Stimulated activated memory B cell treated with anti-CD40 and anti-IgM and Interleukin-4, amounts not matched to agents 10 μg/mL and 1 μg/mL and 100 μg/mL, for 72 hours (primary cell): ENCODE measurements at regions not wholly inside any gene's neighbourhood (a gene's known extent, or its start where the extent isn't known, plus 50 kb on each side); places are given as distances from the start of the nearest gene placed in this dataset.
A peak's percentile ranks its signal among the peaks of the same experiment; 100 is the strongest.

Source experiments
- ATAC-seq: fragments of 150-1000 bp; cut with Tn5 transposase; 2 replicates; pipeline ENCODE4 v1.10.0; 2021
- H3K27ac Mint-ChIP-seq: one replicate; pipeline ENCODE4 v1.8.0; 2022; ENCODE audit warnings: mild to moderate bottlenecking, mixed read lengths
- H3K27me3 Mint-ChIP-seq: one replicate; pipeline ENCODE4 v1.8.0; 2022; ENCODE audit warnings: mixed read lengths
- H3K36me3 Mint-ChIP-seq: one replicate; pipeline ENCODE4 v1.8.0; 2022; ENCODE audit warnings: mixed read lengths
- H3K4me1 Mint-ChIP-seq: one replicate; pipeline ENCODE4 v1.8.0; 2022; ENCODE audit warnings: mixed read lengths
- H3K4me3 Mint-ChIP-seq: one replicate; pipeline ENCODE4 v1.8.0; 2022; ENCODE audit warnings: mild to moderate bottlenecking, moderate library complexity, mixed read lengths
- H3K9me3 Mint-ChIP-seq: one replicate; pipeline ENCODE4 v1.8.0; 2022; ENCODE audit warnings: mixed read lengths

- no peaks in the 10 kb centered on the region for H3K9me3 Mint-ChIP-seq
- H3K4me1 Mint-ChIP-seq, result no peaks in the 10 kb centered on the region
- no peak for ATAC-seq
- H3K36me3 Mint-ChIP-seq, result no peaks in the 10 kb centered on the region
- H3K4me3 Mint-ChIP-seq, result no peak overlapping the region
- peaks cover 21% of the 10 kb centered on the region for H3K27me3 Mint-ChIP-seq
- no peak overlapping the region for H3K27ac Mint-ChIP-seq
Observed at GRCh38 chr2:15809404-15809803, 130.9 kb upstream of the MYCN start.

GRCh38 chr2:15810477-15811150 lies 129.7 kb upstream of the MYCN start:
- Mint-ChIP-seq H3K27me3 (peaks cover 21% of the 10 kb centered on the region), H3K4me1 (no peaks in the 10 kb centered on the region), H3K36me3 (no peaks in the 10 kb centered on the region), H3K4me3 (no peak overlapping the region), H3K27ac (no peak overlapping the region), H3K9me3 (no peaks in the 10 kb centered on the region)
- no peak for ATAC-seq

GRCh38 chr2:15811367-15811766 lies 129.0 kb upstream of the MYCN start:
- Mint-ChIP-seq H3K36me3 (no peaks in the 10 kb centered on the region), H3K27me3 (peaks cover 21% of the 10 kb centered on the region)

GRCh38 chr2:15812187-15812780 lies 128.1 kb upstream of the MYCN start:
- Mint-ChIP-seq H3K36me3 (no peaks in the 10 kb centered on the region), H3K27me3 (peaks cover 27% of the 10 kb centered on the region), H3K27ac (no peak overlapping the region), H3K9me3 (no peaks in the 10 kb centered on the region), H3K4me1 (no peaks in the 10 kb centered on the region), H3K4me3 (no peak overlapping the region)
- no peak for ATAC-seq

More at GRCh38 chr2:15811367-15811766, 129.0 kb upstream of the MYCN start:
- H3K4me3 Mint-ChIP-seq, result no peak overlapping the region
- H3K27ac Mint-ChIP-seq, result no peak overlapping the region
- H3K9me3 Mint-ChIP-seq, result no peaks in the 10 kb centered on the region
- ATAC-seq, result no peak
- no peaks in the 10 kb centered on the region for H3K4me1 Mint-ChIP-seq

GRCh38 chr2:15813481-15814266 lies 126.7 kb upstream of the MYCN start:
- no peaks in the 10 kb centered on the region for H3K4me1 Mint-ChIP-seq
- H3K27me3 Mint-ChIP-seq, result peaks cover 32% of the 10 kb centered on the region
- H3K9me3 Mint-ChIP-seq, result no peaks in the 10 kb centered on the region
- no peak overlapping the region for H3K27ac Mint-ChIP-seq
- ATAC-seq, result no peak
- H3K4me3 Mint-ChIP-seq, result no peak overlapping the region
- H3K36me3 Mint-ChIP-seq, result no peaks in the 10 kb centered on the region

GRCh38 chr2:15814403-15814802 lies 125.9 kb upstream of the MYCN start:
- no peak for ATAC-seq
- Mint-ChIP-seq H3K27ac (no peak overlapping the region), H3K4me1 (no peaks in the 10 kb centered on the region), H3K36me3 (no peaks in the 10 kb centered on the region), H3K27me3 (peaks cover 38% of the 10 kb centered on the region), H3K4me3 (no peak overlapping the region), H3K9me3 (no peaks in the 10 kb centered on the region)

GRCh38 chr2:15814946-15815345 lies 125.4 kb upstream of the MYCN start:
- peaks cover 39% of the 10 kb centered on the region for H3K27me3 Mint-ChIP-seq
- H3K4me3 Mint-ChIP-seq, result no peak overlapping the region
- ATAC-seq, result no peak
- H3K4me1 Mint-ChIP-seq, result no peaks in the 10 kb centered on the region
- H3K9me3 Mint-ChIP-seq, result no peaks in the 10 kb centered on the region
- no peak overlapping the region for H3K27ac Mint-ChIP-seq
- no peaks in the 10 kb centered on the region for H3K36me3 Mint-ChIP-seq

GRCh38 chr2:15816226-15816625 lies 124.1 kb upstream of the MYCN start:
- no peaks in the 10 kb centered on the region for H3K9me3 Mint-ChIP-seq
- no peaks in the 10 kb centered on the region for H3K4me1 Mint-ChIP-seq
- H3K27ac Mint-ChIP-seq, result no peak overlapping the region
- peaks cover 39% of the 10 kb centered on the region for H3K27me3 Mint-ChIP-seq
- no peak for ATAC-seq
- no peaks in the 10 kb centered on the region for H3K36me3 Mint-ChIP-seq
- H3K4me3 Mint-ChIP-seq, result no peak overlapping the region

- H3K27me3 Mint-ChIP-seq, result peaks cover 39% of the 10 kb centered on the region
- ATAC-seq, result peak; percentile 13
Observed at GRCh38 chr2:15816674-15817406, 123.5 kb upstream of the MYCN start.

GRCh38 chr2:15817748-15818147 lies 122.6 kb upstream of the MYCN start:
- H3K27ac Mint-ChIP-seq, result no peak overlapping the region
- peaks cover 39% of the 10 kb centered on the region for H3K27me3 Mint-ChIP-seq

More at GRCh38 chr2:15816674-15817406, 123.5 kb upstream of the MYCN start:
- H3K4me1 Mint-ChIP-seq, result no peaks in the 10 kb centered on the region
- H3K4me3 Mint-ChIP-seq, result no peak overlapping the region
- no peaks in the 10 kb centered on the region for H3K9me3 Mint-ChIP-seq
- H3K27ac Mint-ChIP-seq, result no peak overlapping the region
- no peaks in the 10 kb centered on the region for H3K36me3 Mint-ChIP-seq

GRCh38 chr2:15818318-15818753 lies 122.0 kb upstream of the MYCN start:
- Mint-ChIP-seq H3K27ac (no peak overlapping the region), H3K9me3 (no peaks in the 10 kb centered on the region), H3K4me1 (no peaks in the 10 kb centered on the region), H3K36me3 (no peaks in the 10 kb centered on the region), H3K4me3 (no peak overlapping the region), H3K27me3 (peaks cover 39% of the 10 kb centered on the region)
- no peak for ATAC-seq

More at GRCh38 chr2:15817748-15818147, 122.6 kb upstream of the MYCN start:
- Mint-ChIP-seq H3K36me3 (no peaks in the 10 kb centered on the region), H3K4me3 (no peak overlapping the region), H3K4me1 (no peaks in the 10 kb centered on the region), H3K9me3 (no peaks in the 10 kb centered on the region)
- ATAC-seq, result no peak

GRCh38 chr2:15818881-15819280 lies 121.5 kb upstream of the MYCN start:
- no peak for ATAC-seq
- no peaks in the 10 kb centered on the region for H3K9me3 Mint-ChIP-seq
- H3K36me3 Mint-ChIP-seq, result no peaks in the 10 kb centered on the region
- H3K27ac Mint-ChIP-seq, result no peak overlapping the region
- H3K4me3 Mint-ChIP-seq, result no peak overlapping the region
- peaks cover 34% of the 10 kb centered on the region for H3K27me3 Mint-ChIP-seq
- no peaks in the 10 kb centered on the region for H3K4me1 Mint-ChIP-seq

- Mint-ChIP-seq H3K27me3 (peaks cover 29% of the 10 kb centered on the region), H3K4me1 (no peaks in the 10 kb centered on the region), H3K9me3 (no peaks in the 10 kb centered on the region), H3K36me3 (no peaks in the 10 kb centered on the region), H3K4me3 (no peak overlapping the region), H3K27ac (no peak overlapping the region)
- no peak for ATAC-seq
Observed at GRCh38 chr2:15819562-15820256, 120.6 kb upstream of the MYCN start.

- Mint-ChIP-seq H3K9me3 (no peaks in the 10 kb centered on the region), H3K4me3 (no peak overlapping the region), H3K27ac (no peak overlapping the region), H3K36me3 (no peaks in the 10 kb centered on the region), H3K4me1 (no peaks in the 10 kb centered on the region), H3K27me3 (peaks cover 29% of the 10 kb centered on the region)
- no peak for ATAC-seq
Observed at GRCh38 chr2:15820257-15820566, 120.1 kb upstream of the MYCN start.

- H3K9me3 Mint-ChIP-seq, result no peaks in the 10 kb centered on the region
- peaks cover 29% of the 10 kb centered on the region for H3K27me3 Mint-ChIP-seq
- ATAC-seq, result no peak
- H3K27ac Mint-ChIP-seq, result no peak overlapping the region
- no peaks in the 10 kb centered on the region for H3K36me3 Mint-ChIP-seq
- H3K4me3 Mint-ChIP-seq, result no peak overlapping the region
- no peaks in the 10 kb centered on the region for H3K4me1 Mint-ChIP-seq
Observed at GRCh38 chr2:15820927-15821326, 119.4 kb upstream of the MYCN start.
